ENCODE measurements at regions not wholly inside any gene's neighbourhood (a gene's known extent, or its start where the extent isn't known, plus 50 kb on each side); places are given as distances from the start of the nearest gene placed in this dataset.

GRCh38 chr3:34258271-34258998 is 460.0 kb downstream of the PDCD6IP start:
- TF ChIP-seq CTCF (IDR thresholded peaks at IDR 0.05; ENCODE audit: poor library complexity, severe bottlenecking) (no peak), POLR2AphosphoS5 (IDR thresholded peaks at IDR 0.05) (no peak), RAD21 (conservative IDR thresholded peaks at IDR 0.05) (no peak), MXI1 (conservative IDR thresholded peaks at IDR 0.05; ENCODE audit: poor library complexity, severe bottlenecking) (no peak), EZH2 (IDR thresholded peaks at IDR 0.05; ENCODE audit: borderline replicate concordance, insufficient read depth, low read length, poor library complexity, severe bottlenecking) (no peak), SMC3 (conservative IDR thresholded peaks at IDR 0.05; ENCODE audit: poor library complexity) (no peak), EP300 (conservative IDR thresholded peaks at IDR 0.05; ENCODE audit: poor library complexity, severe bottlenecking) (no peak), TAF1 (IDR thresholded peaks at IDR 0.05; ENCODE audit: low read depth) (no peak)
- TF ChIP-seq, protein P1, sequence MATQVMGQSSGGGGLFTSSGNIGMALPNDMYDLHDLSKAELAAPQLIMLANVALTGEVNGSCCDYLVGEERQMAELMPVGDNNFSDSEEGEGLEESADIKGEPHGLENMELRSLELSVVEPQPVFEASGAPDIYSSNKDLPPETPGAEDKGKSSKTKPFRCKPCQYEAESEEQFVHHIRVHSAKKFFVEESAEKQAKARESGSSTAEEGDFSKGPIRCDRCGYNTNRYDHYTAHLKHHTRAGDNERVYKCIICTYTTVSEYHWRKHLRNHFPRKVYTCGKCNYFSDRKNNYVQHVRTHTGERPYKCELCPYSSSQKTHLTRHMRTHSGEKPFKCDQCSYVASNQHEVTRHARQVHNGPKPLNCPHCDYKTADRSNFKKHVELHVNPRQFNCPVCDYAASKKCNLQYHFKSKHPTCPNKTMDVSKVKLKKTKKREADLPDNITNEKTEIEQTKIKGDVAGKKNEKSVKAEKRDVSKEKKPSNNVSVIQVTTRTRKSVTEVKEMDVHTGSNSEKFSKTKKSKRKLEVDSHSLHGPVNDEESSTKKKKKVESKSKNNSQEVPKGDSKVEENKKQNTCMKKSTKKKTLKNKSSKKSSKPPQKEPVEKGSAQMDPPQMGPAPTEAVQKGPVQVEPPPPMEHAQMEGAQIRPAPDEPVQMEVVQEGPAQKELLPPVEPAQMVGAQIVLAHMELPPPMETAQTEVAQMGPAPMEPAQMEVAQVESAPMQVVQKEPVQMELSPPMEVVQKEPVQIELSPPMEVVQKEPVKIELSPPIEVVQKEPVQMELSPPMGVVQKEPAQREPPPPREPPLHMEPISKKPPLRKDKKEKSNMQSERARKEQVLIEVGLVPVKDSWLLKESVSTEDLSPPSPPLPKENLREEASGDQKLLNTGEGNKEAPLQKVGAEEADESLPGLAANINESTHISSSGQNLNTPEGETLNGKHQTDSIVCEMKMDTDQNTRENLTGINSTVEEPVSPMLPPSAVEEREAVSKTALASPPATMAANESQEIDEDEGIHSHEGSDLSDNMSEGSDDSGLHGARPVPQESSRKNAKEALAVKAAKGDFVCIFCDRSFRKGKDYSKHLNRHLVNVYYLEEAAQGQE (IDR thresholded peaks at IDR 0.05; ENCODE audit: borderline replicate concordance) = no peak

Measured in neural cell (in vitro differentiated cells).